Neutrophil (primary cell): ENCODE measurements at regions not wholly inside any gene's neighbourhood (a gene's known extent, or its start where the extent isn't known, plus 50 kb on each side); places are given as distances from the start of the nearest gene placed in this dataset.

ENCODE experiments used
- H3K27ac ChIP-seq: fragments of 200-600 bp; sonication (generic); 2 replicates; pipeline ENCODE4 v1.5.1; 2016; ENCODE audit warnings: mild to moderate bottlenecking, moderate library complexity
- H3K27me3 ChIP-seq: fragments of 200-600 bp; sonication (generic); 2 replicates; pipeline ENCODE4 v1.6.0; 2016; ENCODE audit warnings: mild to moderate bottlenecking
- H3K36me3 ChIP-seq: fragments of 200-600 bp; sonication (generic); 2 replicates; pipeline ENCODE4 v1.5.1; 2017
- H3K4me1 ChIP-seq, 2 experiments: fragments of 200-600 bp in 1 of 2; sonication (generic) in 1 of 2; 1 replicate in 1 of 2; 2 replicates in 1 of 2; pipeline versions ENCODE4 v1.5.1 to v1.6.1; 2013 to 2016; ENCODE audit warnings: low read depth in 1 of 2, low read length in 1 of 2, mild to moderate bottlenecking in 1 of 2, moderate library complexity in 1 of 2; ENCODE audit not compliant: control insufficient read depth in 1 of 2, insufficient read depth in 1 of 2
- H3K4me3 ChIP-seq, 2 experiments: fragments of 200-600 bp in 1 of 2; sonication (generic) in 1 of 2; 1 replicate in 1 of 2; 2 replicates in 1 of 2; pipeline ENCODE4 v1.5.1; 2013 to 2016; ENCODE audit warnings: low read depth in 1 of 2, low read length in 1 of 2, mild to moderate bottlenecking in 1 of 2, moderate library complexity in 1 of 2
- H3K9me3 ChIP-seq: fragments of 200-600 bp; sonication (generic); 2 replicates; pipeline ENCODE4 v1.5.1; 2016
- TF ChIP-seq, protein P1 (sequence below): fragments of 200-600 bp; sonication (generic); IDR thresholded peaks from 2 replicates; pipeline ENCODE4 v1.5.1; 2016; ENCODE audit warnings: antibody characterized with exemption

- Histone ChIP-seq H3K27ac (no peak overlapping the region), H3K4me1 (no peaks in the 10 kb centered on the region), H3K27me3 (no peaks in the 10 kb centered on the region), H3K36me3 (no peaks in the 10 kb centered on the region), H3K4me3 (no peak overlapping the region), H3K9me3 (no peaks in the 10 kb centered on the region)
- TF ChIP-seq, protein P1, sequence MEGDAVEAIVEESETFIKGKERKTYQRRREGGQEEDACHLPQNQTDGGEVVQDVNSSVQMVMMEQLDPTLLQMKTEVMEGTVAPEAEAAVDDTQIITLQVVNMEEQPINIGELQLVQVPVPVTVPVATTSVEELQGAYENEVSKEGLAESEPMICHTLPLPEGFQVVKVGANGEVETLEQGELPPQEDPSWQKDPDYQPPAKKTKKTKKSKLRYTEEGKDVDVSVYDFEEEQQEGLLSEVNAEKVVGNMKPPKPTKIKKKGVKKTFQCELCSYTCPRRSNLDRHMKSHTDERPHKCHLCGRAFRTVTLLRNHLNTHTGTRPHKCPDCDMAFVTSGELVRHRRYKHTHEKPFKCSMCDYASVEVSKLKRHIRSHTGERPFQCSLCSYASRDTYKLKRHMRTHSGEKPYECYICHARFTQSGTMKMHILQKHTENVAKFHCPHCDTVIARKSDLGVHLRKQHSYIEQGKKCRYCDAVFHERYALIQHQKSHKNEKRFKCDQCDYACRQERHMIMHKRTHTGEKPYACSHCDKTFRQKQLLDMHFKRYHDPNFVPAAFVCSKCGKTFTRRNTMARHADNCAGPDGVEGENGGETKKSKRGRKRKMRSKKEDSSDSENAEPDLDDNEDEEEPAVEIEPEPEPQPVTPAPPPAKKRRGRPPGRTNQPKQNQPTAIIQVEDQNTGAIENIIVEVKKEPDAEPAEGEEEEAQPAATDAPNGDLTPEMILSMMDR: no peak
Measured at GRCh38 chr3:135805752-135806151, 159.8 kb upstream of the PPP2R3A start.

GRCh38 chr3:135806317-135806716 is 159.2 kb upstream of the PPP2R3A start:
- TF ChIP-seq, protein P1: no peak
- no peak overlapping the region for H3K4me3 ChIP-seq
- no peaks in the 10 kb centered on the region for H3K36me3 ChIP-seq
- H3K4me1 ChIP-seq: no peaks in the 10 kb centered on the region
- no peak overlapping the region for H3K27ac ChIP-seq
- no peaks in the 10 kb centered on the region for H3K9me3 ChIP-seq
- H3K27me3 ChIP-seq: no peaks in the 10 kb centered on the region

- H3K4me1 ChIP-seq: no peaks in the 10 kb centered on the region
- TF ChIP-seq, protein P1: no peak
- H3K4me3 ChIP-seq: no peak overlapping the region
- H3K9me3 ChIP-seq: no peaks in the 10 kb centered on the region
- no peaks in the 10 kb centered on the region for H3K27me3 ChIP-seq
- H3K36me3 ChIP-seq: no peaks in the 10 kb centered on the region
- H3K27ac ChIP-seq: no peak overlapping the region
Measured at GRCh38 chr3:135807879-135808278, 157.6 kb upstream of the PPP2R3A start.

GRCh38 chr3:135809021-135809634 is 156.4 kb upstream of the PPP2R3A start:
- Histone ChIP-seq H3K9me3 (no peaks in the 10 kb centered on the region), H3K27ac (no peak overlapping the region), H3K36me3 (no peaks in the 10 kb centered on the region), H3K4me1 (no peaks in the 10 kb centered on the region), H3K27me3 (no peaks in the 10 kb centered on the region), H3K4me3 (no peak overlapping the region)
- TF ChIP-seq, protein P1: no peak

GRCh38 chr3:135811651-135812050 is 153.9 kb upstream of the PPP2R3A start:
- H3K36me3 ChIP-seq: no peaks in the 10 kb centered on the region
- H3K27ac ChIP-seq: no peak overlapping the region
- H3K9me3 ChIP-seq: no peaks in the 10 kb centered on the region
- H3K27me3 ChIP-seq: no peaks in the 10 kb centered on the region
- TF ChIP-seq, protein P1: no peak
- H3K4me3 ChIP-seq: no peak overlapping the region
- no peaks in the 10 kb centered on the region for H3K4me1 ChIP-seq

- TF ChIP-seq, protein P1: no peak
- Histone ChIP-seq H3K36me3 (no peaks in the 10 kb centered on the region), H3K27ac (no peak overlapping the region), H3K4me3 (no peak overlapping the region), H3K9me3 (no peaks in the 10 kb centered on the region), H3K27me3 (no peaks in the 10 kb centered on the region), H3K4me1 (no peaks in the 10 kb centered on the region)
Measured at GRCh38 chr3:135812057-135812456, 153.5 kb upstream of the PPP2R3A start.
